Neuronal stem cell (in vitro differentiated cells): ENCODE measurements at regions not wholly inside any gene's neighbourhood (a gene's known extent, or its start where the extent isn't known, plus 50 kb on each side); places are given as distances from the start of the nearest gene placed in this dataset.
"Not testable (repeated sequence)": the region's sequence is repeated elsewhere in the genome, so short reads cannot be mapped to it uniquely, and the experiment has no call there.

Source experiments
- DNase-seq: peaks from one replicate; pipeline ENCODE4 v3.0.0-alpha.2; 2013; ENCODE audit warnings: low spot score
- H2AFZ ChIP-seq: one replicate; pipeline ENCODE4 v1.6.1; 2013; ENCODE audit warnings: mild to moderate bottlenecking, low read length, inconsistent platforms
- H2AK5ac ChIP-seq: 2 replicates; pipeline ENCODE4 v1.6.1; 2013; ENCODE audit warnings: low read depth, mild to moderate bottlenecking, inconsistent platforms, low read length, moderate library complexity, mixed read lengths
- H2BK120ac ChIP-seq: 2 replicates; pipeline ENCODE4 v1.6.1; 2013; ENCODE audit warnings: low read depth, mild to moderate bottlenecking, inconsistent platforms, low read length, moderate library complexity, mixed read lengths
- H2BK12ac ChIP-seq: one replicate; pipeline ENCODE4 v1.6.1; 2013; ENCODE audit warnings: low read length, inconsistent platforms
- H2BK15ac ChIP-seq: 2 replicates; pipeline ENCODE4 v1.6.1; 2013; ENCODE audit warnings: mild to moderate bottlenecking, low read length, inconsistent platforms, mixed read lengths
- H2BK5ac ChIP-seq: one replicate; pipeline ENCODE4 v1.6.1; 2013; ENCODE audit warnings: inconsistent platforms, mild to moderate bottlenecking, low read length, moderate library complexity
- H3K14ac ChIP-seq: one replicate; pipeline ENCODE4 v1.6.1; 2013; ENCODE audit warnings: low read length, inconsistent platforms
- H3K18ac ChIP-seq: 2 replicates; pipeline ENCODE4 v1.6.1; 2013; ENCODE audit warnings: low read length, inconsistent platforms
- H3K23ac ChIP-seq: 2 replicates; pipeline ENCODE4 v1.6.1; 2013; ENCODE audit warnings: low read depth, mild to moderate bottlenecking, mixed read lengths, low read length, inconsistent platforms; ENCODE audit not compliant: poor library complexity
- H3K27ac ChIP-seq: replicated peaks from 3 replicates; pipeline ENCODE4 v1.5.1; 2013; ENCODE audit warnings: low read length, inconsistent platforms
- H3K27me3 ChIP-seq, 3 experiments: 2 replicates each; pipeline ENCODE4 v1.6.1; 2013; ENCODE audit warnings: low read length in 3 of 3, mild to moderate bottlenecking in 2 of 3, inconsistent platforms in 1 of 3, low read depth in 1 of 3, mixed read lengths in 1 of 3, moderate library complexity in 1 of 3; ENCODE audit not compliant: control insufficient read depth in 3 of 3, insufficient read depth in 3 of 3
- H3K36me3 ChIP-seq, 2 donors: replicated peaks in 1 of 2; 2 replicates each; pipeline ENCODE4 v1.6.1; 2013; ENCODE audit warnings: low read length in 2 of 2; ENCODE audit not compliant: control insufficient read depth in 2 of 2, insufficient read depth in 2 of 2
- H3K4ac ChIP-seq: 2 replicates; pipeline ENCODE4 v1.6.1; 2013; ENCODE audit warnings: inconsistent platforms, mild to moderate bottlenecking, low read length, moderate library complexity
- H3K4me1 ChIP-seq, 2 donors: 1 replicate in 1 of 2; 2 replicates in 1 of 2; pipeline ENCODE4 v1.6.1; 2013; ENCODE audit warnings: low read length in 2 of 2, low read depth in 1 of 2; ENCODE audit not compliant: control insufficient read depth in 2 of 2, insufficient read depth in 1 of 2
- H3K4me2 ChIP-seq: one replicate; pipeline ENCODE4 v1.6.1; 2013; ENCODE audit warnings: mild to moderate bottlenecking, low read length, inconsistent platforms; ENCODE audit not compliant: insufficient read depth, poor library complexity, severe bottlenecking
- H3K4me3 ChIP-seq, 2 donors: 2 replicates each; pipeline ENCODE4 v1.5.1; 2013; ENCODE audit warnings: low read length in 2 of 2, mild to moderate bottlenecking in 2 of 2, inconsistent platforms in 1 of 2, moderate library complexity in 1 of 2
- H3K79me1 ChIP-seq: one replicate; pipeline ENCODE4 v1.6.1; 2013; ENCODE audit warnings: low read depth, mild to moderate bottlenecking, inconsistent platforms, low read length, moderate library complexity
- H3K9ac ChIP-seq: one replicate; pipeline ENCODE4 v1.6.1; 2013; ENCODE audit warnings: mild to moderate bottlenecking, low read depth, low read length, inconsistent platforms; ENCODE audit not compliant: poor library complexity
- H3K9me3 ChIP-seq, 2 donors: replicated peaks in 1 of 2; 2 replicates each; pipeline versions ENCODE3 to v1.6.1; 2013; ENCODE audit warnings: low read length in 2 of 2, mild to moderate bottlenecking in 2 of 2, inconsistent platforms in 1 of 2, low read depth in 1 of 2, mixed read lengths in 1 of 2, moderate library complexity in 1 of 2; ENCODE audit not compliant: control insufficient read depth in 2 of 2, insufficient read depth in 1 of 2
- H4K8ac ChIP-seq: one replicate; pipeline ENCODE4 v1.6.1; 2013; ENCODE audit warnings: low read depth, mild to moderate bottlenecking, inconsistent platforms, low read length, moderate library complexity
- H4K91ac ChIP-seq: one replicate; pipeline ENCODE4 v1.6.1; 2013; ENCODE audit warnings: low read length, low read depth, mild to moderate bottlenecking, inconsistent platforms; ENCODE audit not compliant: poor library complexity
- WGBS, 2 donors: extraction: QIAGEN DNeasy Blood & Tissue Kit; methylation state at CpG; one replicate each; pipeline ENCODE4 v1.1.7; 2013; ENCODE audit warnings: missing lambda C conversion rate in 2 of 2, mixed read lengths in 1 of 2; ENCODE audit not compliant: insufficient read length in 2 of 2, insufficient replicate concordance in 1 of 2; ENCODE audit errors: extremely low coverage in 2 of 2; 5-methylcytosine and 5-hydroxymethylcytosine counted together

- H3K27me3 ChIP-seq: no peaks in the 10 kb centered on the region
Observed at GRCh38 chr6:92408350-92408749, 1011.0 kb downstream of the EPHA7 start.

GRCh38 chr6:92404281-92404680, 1015.1 kb downstream of the EPHA7 start:
- H3K14ac ChIP-seq: no peak overlapping the region
- no peaks in the 10 kb centered on the region for H3K4me1 ChIP-seq
- H2BK5ac ChIP-seq: no peak overlapping the region
- no peak overlapping the region for H2AK5ac ChIP-seq
- H3K27me3 ChIP-seq: no peaks in the 10 kb centered on the region
- no peak overlapping the region for H2BK15ac ChIP-seq
- H4K8ac ChIP-seq: no peak overlapping the region
- no peak overlapping the region for H3K27ac ChIP-seq
- no peak overlapping the region for H2BK120ac ChIP-seq
- no peak overlapping the region for H3K18ac ChIP-seq
- H3K4ac ChIP-seq: no peak overlapping the region
- H3K9me3 ChIP-seq: peaks cover 0 to 2% of the 10 kb centered on the region in 2 donors
- no peak overlapping the region for H3K23ac ChIP-seq
- WGBS, 2 donors: no CpG with 5 or more reads among the region's 2 CpGs
- no peak overlapping the region for H2BK12ac ChIP-seq
- H3K4me3 ChIP-seq: no peak overlapping the region
- no peak overlapping the region for H2AFZ ChIP-seq
- no peak for DNase-seq
- H3K9ac ChIP-seq: no peak overlapping the region
- no peaks in the 10 kb centered on the region for H3K79me1 ChIP-seq
- H3K36me3 ChIP-seq: no peaks in the 10 kb centered on the region
- no peak overlapping the region for H3K4me2 ChIP-seq
- H4K91ac ChIP-seq: no peak overlapping the region

More at GRCh38 chr6:92408350-92408749, 1011.0 kb downstream of the EPHA7 start:
- Histone ChIP-seq H2BK12ac (no peak overlapping the region), H2AK5ac (no peak overlapping the region), H2BK15ac (no peak overlapping the region), H3K79me1 (no peaks in the 10 kb centered on the region), H4K91ac (no peak overlapping the region), H3K23ac (no peak overlapping the region), H3K18ac (no peak overlapping the region), H3K9ac (no peak overlapping the region), H2BK120ac (no peak overlapping the region), H3K4ac (no peak overlapping the region), H3K9me3 (peaks cover 0 to 5% of the 10 kb centered on the region in 2 donors), H3K4me3 (no peak overlapping the region), H2AFZ (no peak overlapping the region), H3K36me3 (no peaks in the 10 kb centered on the region), H3K14ac (no peak overlapping the region), H3K4me2 (no peak overlapping the region), H3K27ac (no peak overlapping the region), H4K8ac (no peak overlapping the region), H3K4me1 (no peaks in the 10 kb centered on the region), H2BK5ac (no peak overlapping the region)
- DNase-seq: no peak

- Histone ChIP-seq H2BK5ac (no peak overlapping the region), H2AFZ (no peak overlapping the region), H2BK120ac (no peak overlapping the region), H3K79me1 (no peaks in the 10 kb centered on the region), H3K9ac (no peak overlapping the region), H3K4me1 (no peaks in the 10 kb centered on the region), H2AK5ac (no peak overlapping the region), H2BK15ac (no peak overlapping the region), H3K27ac (no peak overlapping the region), H3K14ac (no peak overlapping the region), H3K9me3 (no peaks in the 10 kb centered on the region), H3K4me3 (no peak overlapping the region), H3K4ac (no peak overlapping the region), H2BK12ac (no peak overlapping the region), H3K23ac (no peak overlapping the region), H4K8ac (no peak overlapping the region), H3K36me3 (no peaks in the 10 kb centered on the region), H3K27me3 (no peaks in the 10 kb centered on the region), H3K18ac (no peak overlapping the region), H3K4me2 (no peak overlapping the region), H4K91ac (no peak overlapping the region)
- WGBS, 2 donors: no CpG with 5 or more reads among the region's 2 CpGs
- DNase-seq: no peak
Observed at GRCh38 chr6:92399911-92400310, 1019.4 kb downstream of the EPHA7 start.

GRCh38 chr6:92388706-92389105, 1030.7 kb downstream of the EPHA7 start:
- H3K4me3 ChIP-seq, H3K27ac ChIP-seq, H3K18ac ChIP-seq, H3K9ac ChIP-seq, H3K4me2 ChIP-seq, H2BK15ac ChIP-seq, H3K79me1 ChIP-seq, H4K91ac ChIP-seq, H2BK12ac ChIP-seq, H3K14ac ChIP-seq, H2BK120ac ChIP-seq, H3K36me3 ChIP-seq, H4K8ac ChIP-seq, H3K4me1 ChIP-seq, H2BK5ac ChIP-seq, DNase-seq, H2AK5ac ChIP-seq, H3K27me3 ChIP-seq, H3K9me3 ChIP-seq, H3K23ac ChIP-seq, H2AFZ ChIP-seq, H3K4ac ChIP-seq: not testable (repeated sequence)
- WGBS, 2 donors: no CpG with 5 or more reads among the region's 8 CpGs
